ENCODE measurements at regions not wholly inside any gene's neighbourhood (a gene's known extent, or its start where the extent isn't known, plus 50 kb on each side); places are given as distances from the start of the nearest gene placed in this dataset.

GRCh38 chr6:148208298-148208697, 134.3 kb upstream of the SASH1 start:
- TF ChIP-seq POLR2A (IDR thresholded peaks at IDR 0.05) (no peak), CTCF (IDR thresholded peaks at IDR 0.05) (no peak), POLR2AphosphoS5 (IDR thresholded peaks at IDR 0.05) (no peak)

All from breast epithelium (tissue), 3 donors.